HepG2 (cell line): ENCODE measurements at regions not wholly inside any gene's neighbourhood (a gene's known extent, or its start where the extent isn't known, plus 50 kb on each side); places are given as distances from the start of the nearest gene placed in this dataset.

Source experiments
- ATAC-seq: fragments of 200-7000 bp; cut with Tn5 transposase; 3 replicates; pipeline ENCODE4 v1.9.1; 2020; ENCODE audit warnings: mild to moderate bottlenecking, moderate library complexity
- BruUV-seq: library from RNA; stranded (reverse); fragments of 400-500 nt; replicated peaks from 2 replicates; lab custom pipeline; 2021; lab: Mats Ljungman, UMichigan
- CTCF ChIA-PET: fragments of 300-600 bp; formaldehyde crosslinking; extraction: SDS; loops from one replicate; lab custom pipeline; 2021; ENCODE audit warnings: low total read pairs, inconsistent platforms, low intra/inter-chr PET ratio; lab: Yijun Ruan, JAX
- POLR2A ChIA-PET: fragments of 350-600 bp; sonication (Branson Sonifier 250); formaldehyde crosslinking; loops from one replicate; lab custom pipeline; 2020; ENCODE audit warnings: antibody characterized with exemption, inconsistent platforms; lab: Yijun Ruan, JAX
- DNase-seq: peaks from one replicate; pipeline ENCODE4 v3.0.0-alpha.2; 2015; ENCODE audit warnings: low spot score
- FAIRE-seq: peaks from 3 replicates; lab custom pipeline; 2011; peaks lifted over from hg19 to GRCh38; lab: Jason Lieb, UNC
- H2AFZ ChIP-seq: one replicate; pipeline ENCODE4 v1.6.1; 2011; ENCODE audit warnings: low read length, inconsistent platforms
- H3K27ac ChIP-seq: fragments of 300-600 bp; 3 replicates; pipeline ENCODE4 v1.8.0; 2011; ENCODE audit warnings: mixed run types, mild to moderate bottlenecking, mixed read lengths, low read length, inconsistent platforms; ENCODE audit not compliant: insufficient read depth; ENCODE audit errors: extremely low read length
- H3K27me3 ChIP-seq, 2 experiments: fragments of 200-600 bp in 1 of 2; 2 replicates in 1 of 2; 3 replicates in 1 of 2; pipeline versions ENCODE4 v1.6.0 to v1.8.0; 2011; ENCODE audit warnings: low read length in 2 of 2, mild to moderate bottlenecking in 2 of 2, moderate library complexity in 2 of 2, inconsistent platforms in 1 of 2; ENCODE audit not compliant: insufficient read depth in 2 of 2, control insufficient read depth in 1 of 2
- H3K36me3 ChIP-seq, 2 experiments: fragments of 200-600 bp in 1 of 2; replicated peaks in 1 of 2; 2 replicates in 1 of 2; 3 replicates in 1 of 2; pipeline versions ENCODE4 v1.5.1 to v1.8.0; 2011; ENCODE audit warnings: low read length in 2 of 2, inconsistent platforms in 1 of 2; ENCODE audit not compliant: insufficient read depth in 2 of 2, control insufficient read depth in 1 of 2
- H3K4me1 ChIP-seq: 2 replicates; pipeline ENCODE4 v1.5.1; 2012; ENCODE audit warnings: low read length, inconsistent platforms; ENCODE audit not compliant: insufficient read depth
- H3K4me2 ChIP-seq: 2 replicates; pipeline ENCODE4 v1.6.0; 2011; ENCODE audit warnings: low read depth, low read length, inconsistent platforms
- H3K4me3 ChIP-seq, 3 experiments: fragments of 200-600 bp in 1 of 3; sonication (generic), shearing (Covaris generic) in 1 of 3; replicated peaks in 1 of 3; 2 replicates each; pipeline ENCODE4 v1.5.1; 2011 to 2016; ENCODE audit warnings: low read length in 3 of 3, inconsistent platforms in 2 of 3, low read depth in 2 of 3, mild to moderate bottlenecking in 2 of 3, control low read depth in 1 of 3, mixed read lengths in 1 of 3; ENCODE audit not compliant: insufficient read depth in 1 of 3
- H3K79me2 ChIP-seq: one replicate; pipeline ENCODE4 v1.6.1; 2011; ENCODE audit warnings: low read length, inconsistent platforms; ENCODE audit not compliant: insufficient read depth
- H3K9ac ChIP-seq: 2 replicates; pipeline ENCODE4 v1.6.0; 2011; ENCODE audit warnings: mild to moderate bottlenecking, low read depth, low read length, inconsistent platforms; ENCODE audit not compliant: insufficient read depth
- H3K9me3 ChIP-seq: 2 replicates; pipeline ENCODE4 v1.5.1; 2012; ENCODE audit warnings: mild to moderate bottlenecking, low read length
- H4K20me1 ChIP-seq: 2 replicates; pipeline ENCODE4 v1.6.0; 2011; ENCODE audit warnings: inconsistent platforms, mild to moderate bottlenecking, low read length, moderate library complexity; ENCODE audit not compliant: insufficient read depth
- CREM ChIP-seq, 2 experiments: sonication (generic) in 1 of 2; formaldehyde crosslinking in 1 of 2; IDR thresholded peaks; 2 replicates each; pipeline versions ENCODE4 v1.4.0 to v1.6.1; 2016 to 2020; ENCODE audit warnings: antibody characterized with exemption in 1 of 2, mild to moderate bottlenecking in 1 of 2, missing genetic modification reagents in 1 of 2
- HOXD1 ChIP-seq: sonication (generic); formaldehyde crosslinking; IDR thresholded peaks from 2 replicates; pipeline ENCODE4 v1.5.0; 2020; ENCODE audit warnings: missing genetic modification reagents
- KDM6A ChIP-seq: IDR thresholded peaks from 2 replicates; pipeline ENCODE4 v1.6.1; 2016; ENCODE audit warnings: low read depth
- KLF16 ChIP-seq, 2 experiments: sonication (generic) in 1 of 2; formaldehyde crosslinking in 1 of 2; IDR thresholded peaks; 2 replicates each; pipeline versions ENCODE4 v1.6.1 to v1.8.0; 2016 to 2023; ENCODE audit warnings: missing genetic modification reagents in 2 of 2, missing compliant biosample characterization in 1 of 2
- SPEN ChIP-seq: sonication (generic); formaldehyde crosslinking; IDR thresholded peaks from 2 replicates; pipeline ENCODE4 v1.5.1; 2020; ENCODE audit warnings: low read depth, mild to moderate bottlenecking, missing genetic modification reagents
- YY1 ChIP-seq: IDR thresholded peaks from 2 replicates; pipeline ENCODE4 v1.6.1; 2011; ENCODE audit warnings: low read length, low read depth, moderate library complexity, mild to moderate bottlenecking; ENCODE audit not compliant: insufficient read depth, insufficient replicate concordance
- ZNF121 ChIP-seq: sonication (generic); formaldehyde crosslinking; IDR thresholded peaks from 2 replicates; pipeline ENCODE4 v1.5.0; 2020; ENCODE audit warnings: mild to moderate bottlenecking, missing genetic modification reagents
- ZNF563 ChIP-seq: sonication (generic); formaldehyde crosslinking; IDR thresholded peaks from 2 replicates; pipeline ENCODE4 v1.8.0; 2022; ENCODE audit warnings: mild to moderate bottlenecking, moderate library complexity, missing genetic modification reagents
- ZNF577 ChIP-seq: sonication (generic); formaldehyde crosslinking; IDR thresholded peaks from 2 replicates; pipeline ENCODE4 v1.4.0; 2020; ENCODE audit warnings: mild to moderate bottlenecking, low read depth, missing genetic modification reagents, borderline replicate concordance
- ZSCAN31 ChIP-seq: sonication (generic); formaldehyde crosslinking; IDR thresholded peaks from 2 replicates; pipeline ENCODE4 v1.5.0; 2020; ENCODE audit warnings: low read depth, mild to moderate bottlenecking, missing genetic modification reagents
- WGBS: methylation state at CpG from one replicate; pipeline ENCODE4 v1.1.6; 2017; ENCODE audit warnings: low lambda C conversion rate; 5-methylcytosine and 5-hydroxymethylcytosine counted together
- in situ Hi-C: cut with HindIII; loops from 2 replicates; pipeline ENCODE4 v1.10.0; 2017; ENCODE audit warnings: low pct_unique_long_range_greater_than_20kb; ENCODE audit not compliant: extremely low pct_ligation_motif_present
- intact Hi-C: fragments of 100-400 bp; cut with micrococcal nuclease; formaldehyde crosslinking; loops from one replicate; pipeline ENCODE4 v1.10.0; 2022; ENCODE audit not compliant: unreplicated experiment
- TF ChIP-seq, protein P1 (sequence below): sonication (generic); formaldehyde crosslinking; IDR thresholded peaks from 2 replicates; pipeline ENCODE4 v1.4.0; 2020; ENCODE audit warnings: missing genetic modification reagents
- TF ChIP-seq, protein P2 (sequence below): sonication (generic); formaldehyde crosslinking; conservative IDR thresholded peaks from 2 replicates; pipeline ENCODE4 v1.8.0; 2022; ENCODE audit warnings: mild to moderate bottlenecking, moderate library complexity, missing genetic modification reagents
- TF ChIP-seq, protein P3 (sequence below): sonication (generic); formaldehyde crosslinking; IDR thresholded peaks from 2 replicates; pipeline ENCODE4 v1.8.0; 2022; ENCODE audit warnings: mild to moderate bottlenecking, missing genetic modification reagents, moderate library complexity

DNA sequence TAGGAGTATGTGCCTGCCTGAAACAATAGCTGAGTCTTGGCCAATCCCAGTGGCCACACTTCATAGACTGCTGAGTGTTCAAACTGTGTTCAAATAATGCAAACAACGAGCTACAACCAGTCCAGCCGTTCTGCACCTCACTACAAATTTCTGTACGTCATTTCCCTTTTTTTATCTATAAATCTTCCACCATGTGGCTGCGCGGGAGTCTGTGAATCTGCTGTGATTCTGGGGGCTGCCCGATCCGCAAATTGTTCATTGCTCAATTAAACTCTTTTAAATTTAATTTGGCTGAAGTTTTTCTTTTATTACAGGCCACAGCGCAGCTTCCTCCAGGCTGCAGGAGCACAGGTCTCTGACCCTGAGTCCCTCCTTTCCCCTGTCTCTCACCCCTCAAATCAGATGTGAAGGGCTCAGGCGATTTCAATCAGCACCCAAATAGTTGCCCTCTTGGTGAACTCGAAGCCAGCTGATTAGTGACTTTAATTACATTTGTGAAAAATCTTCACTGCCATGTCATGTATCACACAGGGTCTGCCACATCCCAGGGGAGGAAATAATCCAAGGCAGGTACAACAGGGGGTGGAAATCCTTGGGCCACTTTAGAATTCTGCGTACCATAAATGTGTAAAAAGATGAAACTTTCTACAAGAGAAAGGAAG is 145.6 kb downstream of the NDUFA10 start:
- no peaks in the 10 kb centered on the region for H4K20me1 ChIP-seq
- no peaks in the 10 kb centered on the region for H3K36me3 ChIP-seq
- WGBS, result 32% methylated on average over 11 of the region's 11 CpGs
- FAIRE-seq, result no peak
- H3K9me3 ChIP-seq, result peaks cover 9% of the 10 kb centered on the region
- no peak overlapping the region for H3K4me2 ChIP-seq
- H3K4me1 ChIP-seq, result peaks cover 11% of the 10 kb centered on the region
- no peak overlapping the region for H3K27ac ChIP-seq
- DNase-seq, result no peak
- BruUV-seq, result no TSS peak
- in situ Hi-C loops, result no loop called here
- TF ChIP-seq HOXD1 (CRISPR knock-in tag), result no peak
- no peak for TF ChIP-seq ZNF577 (CRISPR knock-in tag)
- TF ChIP-seq CREM (IDR thresholded peaks at IDR 0.05), result no peak
- TF ChIP-seq CREM (CRISPR knock-in tag; IDR thresholded peaks at IDR 0.05), result no peak
- no peak for TF ChIP-seq ZNF121
- intact Hi-C loops, result loop anchor here (10.0 kb wide), 1 partner anchor 845 kb away; no protein-coding TSS in a partner anchor
- no peak overlapping the region for H2AFZ ChIP-seq
- ChIA-PET POLR2A (no interaction called here), CTCF (no interaction called here)
- ATAC-seq, result no peak
- no peak overlapping the region for H3K4me3 ChIP-seq
- no peaks in the 10 kb centered on the region for H3K79me2 ChIP-seq
- peaks cover 9 to 42% of the 10 kb centered on the region in 2 experiments for H3K27me3 ChIP-seq
- no peak overlapping the region for H3K9ac ChIP-seq

DNA sequence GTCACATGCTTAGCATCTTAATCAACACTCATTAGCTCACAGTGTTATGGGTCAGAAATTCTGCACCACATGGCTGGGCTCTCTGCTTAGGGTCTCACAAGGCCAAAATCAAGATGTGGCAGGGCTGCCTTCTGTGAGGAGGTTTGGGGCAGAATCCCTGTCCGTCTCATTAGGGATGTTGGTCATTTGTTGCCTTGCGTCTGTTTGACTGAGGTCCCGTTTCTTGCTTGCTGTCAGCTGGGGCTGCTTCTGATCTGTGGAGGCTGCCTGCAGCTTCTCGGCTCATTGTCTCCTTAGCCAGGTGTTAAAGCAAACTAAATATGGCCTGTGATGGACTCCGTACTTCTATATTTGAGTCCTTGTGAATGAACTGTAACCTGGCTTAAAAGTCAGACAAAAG is 146.5 kb downstream of the NDUFA10 start:
- Histone ChIP-seq H3K36me3 (no peaks in the 10 kb centered on the region), H3K9me3 (peaks cover 1% of the 10 kb centered on the region; the same call in 1 of the 2 replicates), H3K4me2 (no peak overlapping the region), H4K20me1 (no peaks in the 10 kb centered on the region), H3K27me3 (peaks cover 10 to 51% of the 10 kb centered on the region in 2 experiments), H3K79me2 (no peaks in the 10 kb centered on the region), H3K4me3 (no peak overlapping the region), H3K9ac (no peak overlapping the region), H2AFZ (no peak overlapping the region), H3K27ac (no peak overlapping the region), H3K4me1 (peaks cover 11% of the 10 kb centered on the region)
- no peak for FAIRE-seq
- ATAC-seq, result no peak
- in situ Hi-C loops (no loop called here), intact Hi-C loops (no loop called here)
- no peak for DNase-seq
- ChIA-PET CTCF (no interaction called here), POLR2A (no interaction called here)
- no TSS peak for BruUV-seq
- WGBS, result 47% methylated on average over 5 of the region's 5 CpGs
- no peak for TF ChIP-seq ZNF563 (CRISPR knock-in tag)
- TF ChIP-seq, protein P1, sequence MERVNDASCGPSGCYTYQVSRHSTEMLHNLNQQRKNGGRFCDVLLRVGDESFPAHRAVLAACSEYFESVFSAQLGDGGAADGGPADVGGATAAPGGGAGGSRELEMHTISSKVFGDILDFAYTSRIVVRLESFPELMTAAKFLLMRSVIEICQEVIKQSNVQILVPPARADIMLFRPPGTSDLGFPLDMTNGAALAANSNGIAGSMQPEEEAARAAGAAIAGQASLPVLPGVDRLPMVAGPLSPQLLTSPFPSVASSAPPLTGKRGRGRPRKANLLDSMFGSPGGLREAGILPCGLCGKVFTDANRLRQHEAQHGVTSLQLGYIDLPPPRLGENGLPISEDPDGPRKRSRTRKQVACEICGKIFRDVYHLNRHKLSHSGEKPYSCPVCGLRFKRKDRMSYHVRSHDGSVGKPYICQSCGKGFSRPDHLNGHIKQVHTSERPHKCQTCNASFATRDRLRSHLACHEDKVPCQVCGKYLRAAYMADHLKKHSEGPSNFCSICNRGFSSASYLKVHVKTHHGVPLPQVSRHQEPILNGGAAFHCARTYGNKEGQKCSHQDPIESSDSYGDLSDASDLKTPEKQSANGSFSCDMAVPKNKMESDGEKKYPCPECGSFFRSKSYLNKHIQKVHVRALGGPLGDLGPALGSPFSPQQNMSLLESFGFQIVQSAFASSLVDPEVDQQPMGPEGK (CRISPR knock-in tag), result no peak
- TF ChIP-seq, protein P2, sequence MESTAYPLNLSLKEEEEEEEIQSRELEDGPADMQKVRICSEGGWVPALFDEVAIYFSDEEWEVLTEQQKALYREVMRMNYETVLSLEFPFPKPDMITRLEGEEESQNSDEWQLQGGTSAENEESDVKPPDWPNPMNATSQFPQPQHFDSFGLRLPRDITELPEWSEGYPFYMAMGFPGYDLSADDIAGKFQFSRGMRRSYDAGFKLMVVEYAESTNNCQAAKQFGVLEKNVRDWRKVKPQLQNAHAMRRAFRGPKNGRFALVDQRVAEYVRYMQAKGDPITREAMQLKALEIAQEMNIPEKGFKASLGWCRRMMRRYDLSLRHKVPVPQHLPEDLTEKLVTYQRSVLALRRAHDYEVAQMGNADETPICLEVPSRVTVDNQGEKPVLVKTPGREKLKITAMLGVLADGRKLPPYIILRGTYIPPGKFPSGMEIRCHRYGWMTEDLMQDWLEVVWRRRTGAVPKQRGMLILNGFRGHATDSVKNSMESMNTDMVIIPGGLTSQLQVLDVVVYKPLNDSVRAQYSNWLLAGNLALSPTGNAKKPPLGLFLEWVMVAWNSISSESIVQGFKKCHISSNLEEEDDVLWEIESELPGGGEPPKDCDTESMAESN, result no peak
- TF ChIP-seq YY1, result no peak
- TF ChIP-seq KDM6A, result no peak
- no peak for TF ChIP-seq KLF16 (CRISPR knock-in tag; IDR thresholded peaks at IDR 0.05)
- no peak for TF ChIP-seq SPEN (CRISPR knock-in tag)
- no peak for TF ChIP-seq ZSCAN31
- TF ChIP-seq, protein P3, sequence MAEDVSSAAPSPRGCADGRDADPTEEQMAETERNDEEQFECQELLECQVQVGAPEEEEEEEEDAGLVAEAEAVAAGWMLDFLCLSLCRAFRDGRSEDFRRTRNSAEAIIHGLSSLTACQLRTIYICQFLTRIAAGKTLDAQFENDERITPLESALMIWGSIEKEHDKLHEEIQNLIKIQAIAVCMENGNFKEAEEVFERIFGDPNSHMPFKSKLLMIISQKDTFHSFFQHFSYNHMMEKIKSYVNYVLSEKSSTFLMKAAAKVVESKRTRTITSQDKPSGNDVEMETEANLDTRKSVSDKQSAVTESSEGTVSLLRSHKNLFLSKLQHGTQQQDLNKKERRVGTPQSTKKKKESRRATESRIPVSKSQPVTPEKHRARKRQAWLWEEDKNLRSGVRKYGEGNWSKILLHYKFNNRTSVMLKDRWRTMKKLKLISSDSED, result no peak
